Gastroesophageal sphincter (tissue), 4 donors: ENCODE measurements at regions not wholly inside any gene's neighbourhood (a gene's known extent, or its start where the extent isn't known, plus 50 kb on each side); places are given as distances from the start of the nearest gene placed in this dataset.

Experiments used
- ATAC-seq: fragments of 150-250 bp; one replicate; pipeline ENCODE4 v1.9.1; 2016; ENCODE audit warnings: mild to moderate bottlenecking, moderate library complexity
- H3K27ac ChIP-seq, 4 donors: fragments of 200-600 bp; sonication (generic) in 3 of 4; 1 replicate in 3 of 4; 2 replicates in 1 of 4; pipeline ENCODE4 v1.5.1; 2016 to 2019
- H3K27me3 ChIP-seq: fragments of 200-600 bp; sonication (generic); one replicate; pipeline ENCODE4 v1.5.1; 2019
- H3K36me3 ChIP-seq, 2 donors: fragments of 200-600 bp; sonication (generic); one replicate each; pipeline ENCODE4 v1.5.1; 2019; ENCODE audit warnings: control low read depth in 1 of 2
- H3K4me1 ChIP-seq, 3 donors: fragments of 200-600 bp; sonication (generic); 1 replicate in 2 of 3; 2 replicates in 1 of 3; pipeline ENCODE4 v1.5.1; 2016 to 2019; ENCODE audit warnings: control low read depth in 2 of 3
- H3K4me3 ChIP-seq, 2 donors: fragments of 200-600 bp; sonication (generic); one replicate each; pipeline ENCODE4 v1.5.1; 2019; ENCODE audit warnings: mild to moderate bottlenecking in 1 of 2, moderate library complexity in 1 of 2
- H3K9me3 ChIP-seq, 3 donors: fragments of 200-600 bp; sonication (generic); one replicate each; pipeline ENCODE4 v1.5.1; 2017 to 2019; ENCODE audit warnings: control low read depth in 2 of 3
- CTCF ChIP-seq, 4 experiments: fragments of 200-600 bp in 2 of 4; fragments of 450-650 bp in 2 of 4; sonication (generic) in 1 of 4; IDR thresholded peaks; one replicate each; pipeline ENCODE4 v1.5.1; 2017 to 2019; ENCODE audit warnings: antibody characterized with exemption in 4 of 4, mild to moderate bottlenecking in 2 of 4, moderate library complexity in 2 of 4
- EP300 ChIP-seq: sonication (generic); formaldehyde crosslinking; IDR thresholded peaks from one replicate; pipeline ENCODE4 v1.6.1; 2017; ENCODE audit warnings: antibody characterized with exemption, mild to moderate bottlenecking
- POLR2A ChIP-seq, 2 donors: fragments of 450-650 bp; IDR thresholded peaks; one replicate each; pipeline ENCODE4 v1.6.1; 2017; ENCODE audit warnings: antibody characterized with exemption in 2 of 2, mild to moderate bottlenecking in 2 of 2, moderate library complexity in 1 of 2
- POLR2AphosphoS5 ChIP-seq: sonication (generic); formaldehyde crosslinking; IDR thresholded peaks from one replicate; pipeline ENCODE4 v1.6.1; 2017; ENCODE audit warnings: antibody characterized with exemption
- WGBS, 2 donors: methylation state at CpG; one replicate each; pipeline ENCODE4 v1.1.5; 2018; ENCODE audit warnings: low coverage in 1 of 2; 5-methylcytosine and 5-hydroxymethylcytosine counted together

GRCh38 chr3:107236655-107237337, 140.4 kb upstream of the CCDC54 start:
- no peaks in the 10 kb centered on the region for H3K36me3 ChIP-seq
- peak overlapping the region in 3 of 4 donors; percentile 61 to 79 (median 67) for H3K27ac ChIP-seq

GRCh38 chr3:107238787-107239186, 138.5 kb upstream of the CCDC54 start:
- Histone ChIP-seq H3K36me3 (no peaks in the 10 kb centered on the region), H3K9me3 (no peaks in the 10 kb centered on the region), H3K4me1 (peaks cover 0 to 53% (median 6%) of the 10 kb centered on the region in 3 donors), H3K27me3 (no peaks in the 10 kb centered on the region), H3K27ac (no peak overlapping the region), H3K4me3 (no peak overlapping the region)
- no peak for ATAC-seq
- TF ChIP-seq EP300 (no peak), POLR2AphosphoS5 (no peak), CTCF (IDR thresholded peaks at IDR 0.05) (no peak), POLR2A (IDR thresholded peaks at IDR 0.05) (no peak)
- WGBS, 2 donors, result 63 to 79% methylated on average over 2 of the region's 2 CpGs

More at GRCh38 chr3:107236655-107237337, 140.4 kb upstream of the CCDC54 start:
- ATAC-seq, result no peak
- Histone ChIP-seq H3K4me3 (no peak overlapping the region), H3K9me3 (no peaks in the 10 kb centered on the region), H3K4me1 (peaks cover 0 to 34% (median 3%) of the 10 kb centered on the region in 3 donors), H3K27me3 (no peaks in the 10 kb centered on the region)
- TF ChIP-seq CTCF (IDR thresholded peaks at IDR 0.05), result no peak
- TF ChIP-seq POLR2AphosphoS5, result no peak
- no peak for TF ChIP-seq POLR2A (IDR thresholded peaks at IDR 0.05)
- no peak for TF ChIP-seq EP300
- 82 to 83% methylated on average over 2 to 4 of the region's 4 CpGs for WGBS, 2 donors

- H3K36me3 ChIP-seq, result no peaks in the 10 kb centered on the region
- H3K27me3 ChIP-seq, result no peaks in the 10 kb centered on the region
- H3K9me3 ChIP-seq, result no peaks in the 10 kb centered on the region
- no peak for ATAC-seq
- peaks cover 0 to 60% (median 6%) of the 10 kb centered on the region in 3 donors for H3K4me1 ChIP-seq
- peak overlapping the region in 3 of 4 donors; percentile 78 to 85 (median 80) for H3K27ac ChIP-seq
- TF ChIP-seq CTCF (IDR thresholded peaks at IDR 0.05), result no peak
- TF ChIP-seq POLR2A (IDR thresholded peaks at IDR 0.05), result no peak
- no peak for TF ChIP-seq EP300
- peak overlapping the region; percentile 77 to 98 for H3K4me3 ChIP-seq
- WGBS, 2 donors, result 79 to 81% methylated on average over 3 to 4 of the region's 4 CpGs
These were observed 137.5 kb upstream of the CCDC54 start for GRCh38 chr3:107239703-107240102.

GRCh38 chr3:107240183-107241091, 136.8 kb upstream of the CCDC54 start:
- peak; percentile 93 for ATAC-seq

More at GRCh38 chr3:107240183-107241091, 136.8 kb upstream of the CCDC54 start:
- TF ChIP-seq CTCF (IDR thresholded peaks at IDR 0.05) (peak in 1 of 4 experiments; percentile 42), POLR2AphosphoS5 (peak; percentile 53), EP300 (no peak), POLR2A (IDR thresholded peaks at IDR 0.05) (peak; percentile 49 to 61)
- H3K36me3 ChIP-seq, result peaks cover 0 to 5% of the 10 kb centered on the region in 2 donors
- peak overlapping the region; percentile 77 to 98 for H3K4me3 ChIP-seq
- H3K27ac ChIP-seq, result peak overlapping the region; percentile 36 to 85 (median 79)
- H3K27me3 ChIP-seq, result no peaks in the 10 kb centered on the region
- H3K9me3 ChIP-seq, result no peaks in the 10 kb centered on the region
- WGBS, 2 donors, result 0 to 1% methylated on average over 2 to 32 of the region's 59 CpGs
- H3K4me1 ChIP-seq, result peaks cover 0 to 55% (median 6%) of the 10 kb centered on the region in 3 donors
